ENCODE measurements at regions not wholly inside any gene's neighbourhood (a gene's known extent, or its start where the extent isn't known, plus 50 kb on each side); places are given as distances from the start of the nearest gene placed in this dataset.

DNA sequence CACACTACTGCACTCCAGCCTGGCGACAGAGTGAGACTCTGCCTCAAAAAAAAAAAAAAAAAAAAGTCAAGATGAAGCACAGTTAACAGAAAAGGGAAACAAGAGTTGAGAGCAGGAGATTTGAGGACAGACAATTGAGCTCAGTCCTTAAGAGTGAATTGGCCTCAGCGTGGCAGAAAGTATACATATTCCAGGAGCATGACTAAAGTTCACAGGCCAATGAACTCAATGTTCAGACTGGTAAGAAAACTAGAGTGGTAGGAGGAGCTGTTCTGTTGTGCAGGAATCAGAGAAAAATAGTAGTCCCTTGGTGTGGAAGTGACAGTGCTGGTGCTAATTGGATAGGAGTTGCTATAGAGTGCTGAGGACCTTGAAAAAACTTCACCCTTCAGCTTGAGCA, 60.0 kb downstream of the NRN1 start:
- ATAC-seq, result no peak
- Mint-ChIP-seq H3K27me3 (peaks cover 36% of the 10 kb centered on the region), H3K4me1 (no peaks in the 10 kb centered on the region), H3K9me3 (peaks cover 11% of the 10 kb centered on the region), H3K27ac (no peak overlapping the region), H3K4me3 (no peak overlapping the region), H3K36me3 (peaks cover 6% of the 10 kb centered on the region)

DNA sequence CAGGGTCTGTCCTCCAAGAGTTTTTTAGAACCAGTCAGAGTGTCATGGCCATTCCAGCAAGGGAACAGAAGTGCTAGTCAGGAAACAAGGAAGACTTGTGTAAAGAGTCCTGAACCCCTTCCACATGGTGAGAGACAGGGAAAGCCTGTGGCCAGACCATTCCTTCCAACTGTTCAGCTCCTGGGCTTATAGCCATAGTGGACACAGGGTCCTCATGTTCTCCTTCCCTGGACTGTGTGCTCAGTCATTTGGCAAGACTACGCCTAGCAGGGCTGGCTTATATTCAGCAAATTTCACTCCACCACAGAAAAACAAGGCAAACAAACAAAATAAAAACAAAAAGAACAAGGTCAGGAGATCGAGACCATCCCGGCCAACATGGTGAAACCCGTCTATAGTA, 60.5 kb downstream of the NRN1 start:
- H3K27me3 Mint-ChIP-seq, result peaks cover 36% of the 10 kb centered on the region
- ATAC-seq, result no peak
- peaks cover 6% of the 10 kb centered on the region for H3K36me3 Mint-ChIP-seq
- H3K4me3 Mint-ChIP-seq, result no peak overlapping the region
- no peaks in the 10 kb centered on the region for H3K4me1 Mint-ChIP-seq
- peaks cover 11% of the 10 kb centered on the region for H3K9me3 Mint-ChIP-seq
- no peak overlapping the region for H3K27ac Mint-ChIP-seq

DNA sequence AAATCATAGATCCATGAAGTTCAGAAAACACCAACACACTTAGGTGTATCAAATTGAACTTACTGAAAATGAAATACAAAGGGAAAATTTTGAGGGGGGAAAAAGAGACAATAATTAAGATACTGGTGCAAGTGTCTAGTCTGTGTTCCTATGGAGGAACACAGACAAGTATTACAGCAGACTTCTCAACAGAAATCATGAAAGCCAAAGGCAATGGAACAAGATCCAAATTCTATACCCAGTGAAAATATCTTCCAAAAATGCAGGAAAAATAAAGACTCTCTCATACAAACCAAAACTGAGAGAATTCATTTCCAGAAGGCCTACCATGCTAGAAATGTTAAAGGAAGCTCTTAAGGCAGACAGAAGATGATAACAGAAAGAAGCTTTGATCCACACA, 63.1 kb downstream of the NRN1 start:
- ATAC-seq, result no peak
- peaks cover 6% of the 10 kb centered on the region for H3K36me3 Mint-ChIP-seq
- no peaks in the 10 kb centered on the region for H3K4me1 Mint-ChIP-seq
- H3K9me3 Mint-ChIP-seq, result peaks cover 11% of the 10 kb centered on the region
- peaks cover 18% of the 10 kb centered on the region for H3K27me3 Mint-ChIP-seq
- no peak overlapping the region for H3K27ac Mint-ChIP-seq
- no peak overlapping the region for H3K4me3 Mint-ChIP-seq

DNA sequence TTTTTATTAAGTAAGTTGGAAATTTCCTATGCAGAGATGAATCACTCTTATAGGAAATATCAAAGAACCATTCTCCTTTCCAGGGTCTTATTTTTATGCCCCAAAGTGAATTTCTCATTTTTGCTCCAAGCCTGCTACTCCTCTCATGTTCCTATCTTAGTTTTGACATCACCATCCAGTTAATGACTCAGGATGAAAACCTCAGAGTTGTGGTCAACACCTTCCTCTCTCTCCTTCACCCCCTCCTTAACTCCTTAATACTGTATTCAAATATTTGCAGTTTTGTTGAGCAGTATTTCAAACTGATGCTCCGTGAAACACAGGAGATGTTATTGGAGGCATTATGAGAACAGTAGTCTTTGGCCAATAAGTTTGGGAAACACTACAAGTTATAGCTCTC, 64.1 kb downstream of the NRN1 start:
- no peak for ATAC-seq
- no peak overlapping the region for H3K4me3 Mint-ChIP-seq
- no peak overlapping the region for H3K27ac Mint-ChIP-seq
- peaks cover 12% of the 10 kb centered on the region for H3K27me3 Mint-ChIP-seq
- peaks cover 6% of the 10 kb centered on the region for H3K36me3 Mint-ChIP-seq
- H3K9me3 Mint-ChIP-seq, result peaks cover 11% of the 10 kb centered on the region
- no peaks in the 10 kb centered on the region for H3K4me1 Mint-ChIP-seq

DNA sequence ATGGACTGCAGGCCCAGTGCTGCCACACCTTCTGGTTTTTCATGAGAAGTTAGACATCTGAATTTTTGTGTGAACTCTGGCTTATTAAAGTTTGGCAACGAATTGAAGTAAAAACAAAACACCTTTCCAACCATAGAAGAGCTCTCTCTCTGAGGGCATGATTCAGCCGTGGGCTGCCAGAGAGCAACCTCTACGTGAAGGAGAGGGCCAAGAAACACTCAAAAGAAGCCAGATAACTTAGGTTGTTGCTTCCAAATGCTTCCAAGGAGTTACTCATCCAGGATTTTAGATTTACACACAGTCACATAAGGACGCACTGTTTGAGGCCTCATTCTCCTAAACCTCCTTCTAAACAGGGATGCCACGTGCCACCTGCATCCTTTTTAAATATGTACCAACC, 65.5 kb downstream of the NRN1 start:
- no peak overlapping the region for H3K4me3 Mint-ChIP-seq
- H3K27me3 Mint-ChIP-seq, result peaks cover 13% of the 10 kb centered on the region
- ATAC-seq, result no peak
- peaks cover 6% of the 10 kb centered on the region for H3K36me3 Mint-ChIP-seq
- peaks cover 11% of the 10 kb centered on the region for H3K9me3 Mint-ChIP-seq
- H3K27ac Mint-ChIP-seq, result no peak overlapping the region
- H3K4me1 Mint-ChIP-seq, result no peaks in the 10 kb centered on the region

DNA sequence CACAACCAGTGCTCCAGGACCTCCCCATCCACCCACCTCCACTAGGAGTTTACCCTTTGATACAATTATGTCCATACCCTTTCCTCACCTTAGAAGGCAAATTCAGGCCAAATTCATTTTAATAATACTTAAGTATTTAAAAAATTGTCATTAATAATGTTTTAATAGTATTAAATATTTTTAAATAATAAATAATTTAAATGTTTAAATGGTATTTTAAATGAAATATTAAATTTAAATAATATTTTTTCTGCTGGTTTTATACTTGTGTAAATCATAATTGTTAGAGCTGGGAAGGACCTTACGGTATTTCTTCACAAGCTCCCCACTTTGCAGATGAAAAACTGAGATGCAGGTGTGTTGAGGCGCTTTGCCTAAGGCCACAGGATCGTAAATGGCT, 67.8 kb downstream of the NRN1 start:
- Mint-ChIP-seq H3K27ac (no peak overlapping the region), H3K27me3 (peaks cover 29% of the 10 kb centered on the region), H3K9me3 (peaks cover 8% of the 10 kb centered on the region), H3K4me1 (no peaks in the 10 kb centered on the region), H3K4me3 (no peak overlapping the region), H3K36me3 (peaks cover 6% of the 10 kb centered on the region)
- no peak for ATAC-seq

DNA sequence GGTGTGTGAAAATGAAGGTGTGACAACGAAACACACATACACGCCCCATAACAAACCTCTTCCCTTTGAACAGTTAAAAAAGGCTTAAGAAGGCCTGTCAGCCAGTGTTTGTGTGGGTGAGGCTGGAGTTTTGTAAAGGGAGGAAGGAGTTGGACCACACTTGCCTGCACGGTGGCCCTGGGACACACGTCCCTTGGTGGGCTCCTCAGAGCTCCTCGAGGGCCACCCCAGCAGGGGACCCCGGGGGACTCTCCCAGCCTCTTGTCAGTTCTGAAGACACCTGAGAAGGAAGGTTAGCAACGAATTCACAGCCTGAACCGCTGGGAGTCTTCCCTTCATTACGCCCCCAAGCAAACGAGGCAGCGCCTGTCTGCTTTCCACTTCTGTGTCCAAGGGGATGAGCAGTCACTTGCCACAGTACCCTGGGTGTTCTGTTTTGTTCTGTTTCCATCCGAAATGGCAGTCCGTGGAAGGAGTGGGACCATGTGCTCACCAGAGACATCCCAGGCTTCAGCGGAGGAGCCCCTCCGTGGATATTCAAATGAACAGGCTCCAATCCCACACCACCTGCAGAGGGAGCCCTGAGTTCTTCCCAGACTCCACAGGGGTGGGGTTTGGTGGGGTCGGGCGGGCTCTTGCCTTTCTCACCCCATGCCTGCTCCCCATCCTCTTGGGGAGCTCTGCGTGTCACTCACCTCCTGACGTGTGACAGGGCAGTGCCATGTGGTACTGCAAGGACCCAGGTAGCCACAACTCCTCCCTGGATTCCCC, 68.6 kb downstream of the NRN1 start:
- Mint-ChIP-seq H3K27me3 (peaks cover 30% of the 10 kb centered on the region), H3K9me3 (peaks cover 1% of the 10 kb centered on the region), H3K27ac (no peak overlapping the region), H3K4me3 (no peak overlapping the region), H3K4me1 (no peaks in the 10 kb centered on the region), H3K36me3 (no peaks in the 10 kb centered on the region)
- ATAC-seq, result no peak

DNA sequence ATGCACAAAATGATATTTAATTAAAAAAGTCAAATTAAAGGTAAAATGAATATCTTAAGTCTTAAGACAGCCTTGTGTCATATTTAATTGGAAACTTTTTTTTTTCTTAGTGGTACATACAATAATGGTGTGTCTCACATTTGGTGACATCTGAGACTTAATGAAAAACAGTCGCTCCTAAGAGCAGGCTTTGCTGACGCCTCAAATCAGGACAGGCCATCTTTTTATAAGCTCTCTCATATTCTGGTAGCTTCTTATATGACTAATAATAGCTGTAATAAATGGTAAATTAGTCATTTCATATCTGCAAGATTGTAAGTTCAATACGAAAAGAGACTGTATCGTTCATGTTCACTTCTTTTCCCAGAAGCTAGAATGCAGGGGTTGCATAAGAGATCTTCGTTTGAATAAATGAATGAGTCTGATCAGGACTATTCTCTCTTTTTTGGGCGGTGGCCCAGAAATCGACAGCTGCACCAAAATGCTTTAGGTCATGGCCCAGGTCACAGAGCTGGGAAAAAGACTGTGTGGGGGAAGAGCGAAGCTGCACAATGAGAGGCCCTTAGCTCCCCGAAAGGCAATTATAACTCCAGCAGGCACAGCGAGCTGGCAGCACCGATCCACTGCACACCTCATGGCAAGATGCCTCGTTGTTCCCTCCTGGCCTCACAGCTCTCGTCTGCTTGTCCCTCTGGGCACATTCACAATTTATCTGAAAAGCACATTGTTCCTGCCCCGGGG, 69.4 kb downstream of the NRN1 start:
- Mint-ChIP-seq H3K4me3 (no peak overlapping the region), H3K27me3 (peaks cover 36% of the 10 kb centered on the region), H3K9me3 (no peaks in the 10 kb centered on the region), H3K36me3 (no peaks in the 10 kb centered on the region), H3K27ac (no peak overlapping the region), H3K4me1 (no peaks in the 10 kb centered on the region)
- no peak for ATAC-seq

DNA sequence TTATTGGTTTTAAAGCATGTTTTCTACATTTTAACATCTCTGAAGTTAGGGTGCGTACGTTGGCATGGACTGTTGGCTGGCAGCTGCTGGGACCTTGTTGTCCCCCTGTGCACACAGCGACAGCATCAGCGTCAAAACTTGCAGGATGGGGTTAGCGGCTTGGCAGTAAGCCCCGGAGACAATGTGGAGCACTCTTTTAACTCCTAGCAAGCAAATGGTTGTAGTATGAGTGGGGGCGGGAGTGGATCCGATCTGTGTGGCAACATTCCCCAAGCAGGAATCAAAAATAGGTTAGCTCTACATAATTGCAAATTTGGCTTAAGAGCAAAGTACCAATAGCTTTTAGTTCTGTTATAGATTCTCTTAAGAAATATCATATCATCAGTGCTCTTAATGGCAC, 70.1 kb downstream of the NRN1 start:
- Mint-ChIP-seq H3K9me3 (no peaks in the 10 kb centered on the region), H3K27me3 (peaks cover 39% of the 10 kb centered on the region), H3K27ac (no peak overlapping the region), H3K4me3 (no peak overlapping the region), H3K4me1 (no peaks in the 10 kb centered on the region), H3K36me3 (no peaks in the 10 kb centered on the region)
- ATAC-seq, result no peak

DNA sequence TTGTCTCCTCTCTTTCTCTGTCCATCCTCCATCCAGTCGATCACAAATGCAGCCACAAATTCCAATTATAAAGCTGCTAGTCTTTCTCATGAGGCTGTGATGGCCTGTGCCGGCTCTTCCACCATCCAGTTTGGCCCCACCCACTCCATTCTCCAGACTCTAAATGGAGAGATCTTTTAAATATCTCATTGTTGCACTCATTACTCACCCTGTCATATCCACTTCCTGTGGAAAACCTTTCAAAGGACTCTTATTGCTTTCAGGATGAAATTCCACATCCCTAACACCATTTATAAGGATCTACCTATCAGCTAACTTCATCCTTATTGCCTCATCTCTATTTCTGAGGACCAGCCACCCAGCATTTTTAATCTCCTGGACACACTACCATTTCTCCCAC, 70.6 kb downstream of the NRN1 start:
- Mint-ChIP-seq H3K4me3 (no peak overlapping the region), H3K27ac (no peak overlapping the region), H3K9me3 (no peaks in the 10 kb centered on the region), H3K4me1 (no peaks in the 10 kb centered on the region), H3K36me3 (no peaks in the 10 kb centered on the region), H3K27me3 (peaks cover 43% of the 10 kb centered on the region)
- no peak for ATAC-seq

DNA sequence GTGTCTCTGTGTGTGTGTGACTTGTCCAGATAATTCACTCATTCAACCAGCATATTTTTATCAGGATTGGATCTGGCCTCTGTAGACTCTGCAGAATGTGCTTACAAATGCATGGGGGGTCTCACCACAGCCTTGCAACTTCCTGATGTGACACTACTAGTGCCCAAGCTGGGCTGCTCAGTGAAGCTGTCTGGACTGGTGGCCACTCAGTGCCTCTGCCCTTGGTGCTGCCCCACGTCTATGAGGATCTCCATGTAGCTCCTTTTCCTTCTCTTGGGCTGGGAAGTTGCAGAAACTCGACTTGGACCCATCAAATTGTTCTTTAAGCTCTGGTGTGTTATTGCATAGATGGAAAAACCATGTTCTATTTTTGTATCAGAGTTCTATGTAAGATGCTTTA, 75.8 kb downstream of the NRN1 start:
- no peak for ATAC-seq
- H3K4me1 Mint-ChIP-seq, result no peaks in the 10 kb centered on the region
- H3K4me3 Mint-ChIP-seq, result no peak overlapping the region
- H3K27me3 Mint-ChIP-seq, result peaks cover 60% of the 10 kb centered on the region
- no peaks in the 10 kb centered on the region for H3K36me3 Mint-ChIP-seq
- H3K9me3 Mint-ChIP-seq, result no peaks in the 10 kb centered on the region
- no peak overlapping the region for H3K27ac Mint-ChIP-seq

DNA sequence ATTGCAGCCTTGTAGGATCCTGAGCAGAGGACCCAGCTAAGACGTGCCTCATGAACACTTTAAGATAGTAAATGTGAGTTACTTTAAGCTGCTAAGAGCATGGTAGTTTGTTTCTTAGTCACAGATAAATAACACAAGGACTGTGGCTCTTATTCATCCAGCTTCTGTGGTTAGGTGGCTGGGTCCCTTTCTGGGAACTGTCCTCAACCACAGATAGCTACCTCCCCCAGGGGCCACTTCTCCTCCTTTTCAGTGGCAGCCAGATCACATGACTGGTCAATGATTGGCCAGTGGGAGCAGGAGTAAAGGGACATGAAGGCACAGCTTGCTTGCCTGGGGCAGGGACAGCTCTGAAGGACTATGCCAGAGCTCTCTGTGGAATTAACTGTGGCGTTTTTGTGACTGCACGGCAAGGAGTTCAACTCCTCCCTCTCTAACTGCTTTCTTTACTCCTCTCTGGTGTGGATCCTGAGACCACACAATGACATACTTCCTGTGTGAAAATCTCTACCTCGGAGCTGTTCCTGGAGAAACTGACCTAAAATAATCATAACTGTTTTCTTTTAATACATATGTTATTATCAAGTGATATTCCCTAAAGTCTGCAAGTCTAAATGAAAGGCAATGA, 76.5 kb downstream of the NRN1 start:
- Mint-ChIP-seq H3K4me3 (no peak overlapping the region), H3K36me3 (peaks cover 4% of the 10 kb centered on the region), H3K27me3 (peaks cover 52% of the 10 kb centered on the region), H3K9me3 (peaks cover 3% of the 10 kb centered on the region), H3K4me1 (no peaks in the 10 kb centered on the region), H3K27ac (no peak overlapping the region)
- no peak for ATAC-seq

DNA sequence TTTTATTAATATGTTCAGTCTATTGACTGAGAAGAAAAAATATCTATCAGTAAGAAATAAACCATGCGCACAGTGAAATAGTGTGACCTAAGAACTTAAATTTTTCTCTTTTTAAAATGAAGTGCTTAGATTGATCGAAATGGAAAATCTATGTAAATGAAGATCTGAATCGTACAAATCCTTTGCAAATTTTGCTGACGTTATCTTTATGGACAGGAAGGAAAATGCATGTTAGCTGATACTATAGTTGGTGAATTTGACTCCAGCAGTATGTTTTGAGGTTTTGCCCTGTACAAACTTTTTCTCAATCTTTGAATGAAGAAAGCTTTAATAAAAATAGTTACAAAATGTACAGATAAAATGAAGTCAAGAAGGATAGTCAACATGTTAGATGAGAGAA, 82.9 kb downstream of the NRN1 start:
- Mint-ChIP-seq H3K27me3 (peaks cover 22% of the 10 kb centered on the region), H3K36me3 (peaks cover 15% of the 10 kb centered on the region), H3K9me3 (peaks cover 8% of the 10 kb centered on the region), H3K27ac (no peak overlapping the region), H3K4me1 (no peaks in the 10 kb centered on the region), H3K4me3 (no peak overlapping the region)
- no peak for ATAC-seq

DNA sequence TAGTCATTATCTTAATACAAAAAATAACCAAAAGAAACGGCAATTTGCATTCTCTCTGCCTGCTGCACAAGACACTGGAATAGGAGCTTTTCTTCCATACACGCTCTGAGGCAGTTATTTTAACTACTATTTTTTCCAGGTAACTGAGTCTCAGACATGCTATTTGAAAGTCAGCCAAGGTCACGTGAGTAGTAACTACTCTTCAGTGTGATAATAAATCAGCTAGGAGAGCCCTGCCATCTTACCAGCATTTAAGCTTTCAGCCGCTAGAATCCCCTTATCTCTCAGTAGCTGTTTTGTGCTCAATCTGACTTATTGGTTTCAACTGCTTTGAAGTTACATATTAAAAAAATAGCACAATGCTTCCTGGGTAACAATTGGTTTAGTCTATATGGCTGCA, 84.5 kb downstream of the NRN1 start:
- no peak overlapping the region for H3K27ac Mint-ChIP-seq
- no peak for ATAC-seq
- H3K4me3 Mint-ChIP-seq, result no peak overlapping the region
- peaks cover 19% of the 10 kb centered on the region for H3K36me3 Mint-ChIP-seq
- peaks cover 8% of the 10 kb centered on the region for H3K9me3 Mint-ChIP-seq
- peaks cover 14% of the 10 kb centered on the region for H3K27me3 Mint-ChIP-seq
- H3K4me1 Mint-ChIP-seq, result no peaks in the 10 kb centered on the region

DNA sequence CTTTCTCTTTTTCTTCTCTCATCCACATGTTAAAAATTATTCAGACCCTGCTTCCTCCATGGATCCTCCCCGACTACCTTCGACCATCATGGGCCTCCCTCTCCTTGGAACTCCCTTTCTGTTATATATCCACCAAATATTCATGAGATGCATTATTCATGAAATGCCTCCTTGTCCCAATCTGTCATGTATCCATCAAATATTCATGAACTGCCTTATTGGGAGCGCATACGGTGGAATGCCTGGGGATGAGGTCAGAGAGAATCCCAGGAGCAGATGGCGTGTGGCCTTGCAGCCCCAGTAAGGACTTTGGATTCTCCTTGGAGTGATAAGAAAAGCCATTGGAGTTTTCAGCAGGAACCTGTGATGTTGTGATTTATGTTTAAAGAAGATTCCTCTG, 97.0 kb downstream of the NRN1 start:
- Mint-ChIP-seq H3K4me1 (no peaks in the 10 kb centered on the region), H3K27ac (no peak overlapping the region), H3K4me3 (no peak overlapping the region), H3K27me3 (peaks cover 4% of the 10 kb centered on the region), H3K9me3 (peaks cover under 1% of the 10 kb centered on the region), H3K36me3 (peaks cover 3% of the 10 kb centered on the region)
- no peak for ATAC-seq

DNA sequence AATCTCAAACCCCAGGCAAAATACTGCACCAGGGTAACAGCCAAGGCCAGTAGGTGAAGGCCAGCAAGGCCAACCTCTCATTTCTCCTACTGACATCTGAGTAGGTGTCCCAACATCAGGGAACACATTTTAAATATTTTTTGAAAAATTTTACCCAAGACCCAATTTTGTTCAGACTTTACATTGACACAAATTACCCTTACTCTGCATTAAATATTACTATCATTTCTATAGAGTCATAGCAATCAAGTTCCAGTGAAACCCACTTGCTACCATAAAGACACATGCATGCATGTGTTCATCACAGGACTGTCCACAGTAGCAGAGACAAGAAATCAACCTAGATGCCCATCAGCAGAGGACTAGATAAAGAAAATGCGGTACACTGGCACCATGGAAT, 99.9 kb downstream of the NRN1 start:
- no peak overlapping the region for H3K4me3 Mint-ChIP-seq
- H3K9me3 Mint-ChIP-seq, result no peaks in the 10 kb centered on the region
- H3K36me3 Mint-ChIP-seq, result no peaks in the 10 kb centered on the region
- no peak overlapping the region for H3K27ac Mint-ChIP-seq
- H3K4me1 Mint-ChIP-seq, result no peaks in the 10 kb centered on the region
- H3K27me3 Mint-ChIP-seq, result no peaks in the 10 kb centered on the region
- ATAC-seq, result no peak

Data from stimulated activated memory B cell treated with anti-CD40 and anti-IgM and Interleukin-4, amounts not matched to agents 10 μg/mL and 1 μg/mL and 100 μg/mL, for 72 hours (primary cell).